ENCODE measurements at regions not wholly inside any gene's neighbourhood (a gene's known extent, or its start where the extent isn't known, plus 50 kb on each side); places are given as distances from the start of the nearest gene placed in this dataset.

DNA sequence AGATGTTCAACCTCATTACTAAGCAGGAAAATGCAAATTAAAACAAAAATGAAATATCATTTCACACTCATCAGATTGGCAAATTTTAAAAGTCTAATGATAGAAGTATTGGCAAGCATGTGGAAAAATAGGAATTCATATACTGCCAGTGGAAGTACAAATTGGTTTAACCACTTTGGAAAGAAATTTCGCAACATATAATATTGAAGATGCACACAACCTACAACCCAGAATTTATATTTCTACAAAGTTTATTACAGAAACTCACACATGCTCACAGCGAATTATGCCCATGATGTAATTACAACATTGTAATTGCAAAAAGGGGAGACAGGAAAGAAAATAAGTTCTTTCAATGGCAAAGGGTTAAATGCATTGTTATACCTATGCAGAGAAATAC, 324.1 kb downstream of the IGSF11 start:
- Mint-ChIP-seq H3K36me3 (ENCODE audit: low read depth) (no peaks in the 10 kb centered on the region), H3K4me3 (no peak overlapping the region), H3K9me3 (no peaks in the 10 kb centered on the region), H3K27ac (no peak overlapping the region), H3K27me3 (no peaks in the 10 kb centered on the region), H3K4me1 (ENCODE audit: low read depth) (no peaks in the 10 kb centered on the region)
- Histone ChIP-seq H3K27me3 (ENCODE audit: control insufficient read depth in 1 of 2, insufficient read depth in 2 of 2, low read length in 2 of 2) (no peaks in the 10 kb centered on the region), H3K4me3 (ENCODE audit: low read length) (no peak overlapping the region), H3K4me1 (ENCODE audit: insufficient read depth, low read length) (no peaks in the 10 kb centered on the region), H3K9me3 (ENCODE audit: control insufficient read depth in 1 of 2, insufficient read depth in 1 of 2, low read length in 2 of 2) (no peaks in the 10 kb centered on the region), H3K36me3 (ENCODE audit: insufficient read depth, low read length) (no peaks in the 10 kb centered on the region), H3K27ac (ENCODE audit: low read depth in 1 of 2, low read length in 2 of 2) (no peak overlapping the region)
- no peak for DNase-seq
- CTCF ChIA-PET: no interaction called here
- TF ChIP-seq CTCF (IDR thresholded peaks at IDR 0.05): no peak
- no peak for ATAC-seq (ENCODE audit: poor library complexity)
- intact Hi-C loops (cut with DNase I, micrococcal nuclease): no loop called here
- POLR2A ChIA-PET: no interaction called here

GRCh38 chr3:118713502-118714207, 321.0 kb downstream of the IGSF11 start:
- Histone ChIP-seq H3K36me3 (ENCODE audit: insufficient read depth, low read length) (no peaks in the 10 kb centered on the region), H3K4me3 (ENCODE audit: low read length) (no peak overlapping the region), H3K9me3 (ENCODE audit: control insufficient read depth in 1 of 2, insufficient read depth in 1 of 2, low read length in 2 of 2) (peaks cover 0 to under 1% of the 10 kb centered on the region in 2 experiments), H3K4me1 (ENCODE audit: insufficient read depth, low read length) (no peaks in the 10 kb centered on the region), H3K27ac (ENCODE audit: low read depth in 1 of 2, low read length in 2 of 2) (no peak overlapping the region), H3K27me3 (ENCODE audit: control insufficient read depth in 1 of 2, insufficient read depth in 2 of 2, low read length in 2 of 2) (no peaks in the 10 kb centered on the region)
- Mint-ChIP-seq H3K4me3 (no peak overlapping the region), H3K4me1 (ENCODE audit: low read depth) (no peaks in the 10 kb centered on the region), H3K27me3 (no peaks in the 10 kb centered on the region), H3K36me3 (ENCODE audit: low read depth) (no peaks in the 10 kb centered on the region), H3K27ac (no peak overlapping the region), H3K9me3 (no peaks in the 10 kb centered on the region)
- DNase-seq (no peak), ATAC-seq (ENCODE audit: poor library complexity) (no peak)
- CTCF ChIA-PET: no interaction called here
- POLR2A ChIA-PET: no interaction called here
- intact Hi-C loops (cut with DNase I, micrococcal nuclease): no loop called here
- TF ChIP-seq CTCF (IDR thresholded peaks at IDR 0.05): no peak

DNA sequence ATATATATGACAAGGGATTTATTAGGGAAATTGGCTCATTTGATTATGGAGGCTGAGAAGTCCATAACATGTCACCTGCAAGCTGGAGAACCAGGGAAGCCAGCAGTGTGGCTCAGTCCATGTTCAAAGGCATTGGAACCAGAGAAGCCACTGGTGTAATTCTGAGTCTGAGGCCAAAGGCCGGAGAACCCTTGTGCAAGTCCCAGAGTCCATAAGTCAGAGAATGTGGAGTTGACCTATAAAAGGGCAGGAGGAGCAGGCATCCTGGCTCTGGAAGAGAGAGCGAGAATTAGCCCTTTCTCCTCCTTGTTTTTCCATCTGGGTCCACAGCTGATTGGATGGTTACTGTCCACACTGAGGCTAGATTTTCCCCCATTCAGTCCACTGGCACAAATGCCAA, 319.8 kb downstream of the IGSF11 start:
- H3K9me3 Mint-ChIP-seq: peaks cover 2% of the 10 kb centered on the region
- TF ChIP-seq CTCF (IDR thresholded peaks at IDR 0.05): no peak
- POLR2A ChIA-PET: no interaction called here
- no peaks in the 10 kb centered on the region for H3K36me3 ChIP-seq (ENCODE audit: insufficient read depth, low read length)
- CTCF ChIA-PET: no interaction called here
- no peak overlapping the region for H3K27ac ChIP-seq (ENCODE audit: low read depth in 1 of 2, low read length in 2 of 2)
- no peak overlapping the region for H3K27ac Mint-ChIP-seq
- ATAC-seq (ENCODE audit: poor library complexity) (no peak), DNase-seq (no peak)
- H3K36me3 Mint-ChIP-seq (ENCODE audit: low read depth): no peaks in the 10 kb centered on the region
- H3K4me3 Mint-ChIP-seq: no peak overlapping the region
- no peaks in the 10 kb centered on the region for H3K4me1 ChIP-seq (ENCODE audit: insufficient read depth, low read length)
- no peak overlapping the region for H3K4me3 ChIP-seq (ENCODE audit: low read length)
- no peaks in the 10 kb centered on the region for H3K4me1 Mint-ChIP-seq (ENCODE audit: low read depth)
- intact Hi-C loops (cut with DNase I, micrococcal nuclease): no loop called here
- no peaks in the 10 kb centered on the region for H3K27me3 Mint-ChIP-seq
- no peaks in the 10 kb centered on the region for H3K27me3 ChIP-seq (ENCODE audit: control insufficient read depth in 1 of 2, insufficient read depth in 2 of 2, low read length in 2 of 2)
- peaks cover 0 to 6% of the 10 kb centered on the region in 2 experiments for H3K9me3 ChIP-seq (ENCODE audit: control insufficient read depth in 1 of 2, insufficient read depth in 1 of 2, low read length in 2 of 2)

Data from CD4-positive, alpha-beta T cell (primary cell).